ENCODE measurements at regions not wholly inside any gene's neighbourhood (a gene's known extent, or its start where the extent isn't known, plus 50 kb on each side); places are given as distances from the start of the nearest gene placed in this dataset.

GRCh38 chrX:30153881-30154260 lies 61.5 kb upstream of the MAGEB2 start (continued):
- TF ChIP-seq ZNF713 (CRISPR knock-in tag; IDR thresholded peaks at IDR 0.05), result no peak

- Histone ChIP-seq H3K4me3 (replicated peaks in 1 of 3; ENCODE audit: insufficient read depth in 1 of 3, low read depth in 2 of 3, low read length in 3 of 3) (no peak overlapping the region), H3K4me2 (ENCODE audit: low read depth, low read length) (no peak overlapping the region), H3K9me3 (ENCODE audit: low read length) (no peaks in the 10 kb centered on the region), H3K4me1 (ENCODE audit: insufficient read depth, low read length) (no peaks in the 10 kb centered on the region), H2AFZ (ENCODE audit: low read length) (no peak overlapping the region), H3K27me3 (ENCODE audit: control insufficient read depth in 1 of 2, insufficient read depth in 2 of 2, low read length in 2 of 2) (no peaks in the 10 kb centered on the region), H4K20me1 (ENCODE audit: insufficient read depth, low read length) (no peaks in the 10 kb centered on the region), H3K9ac (ENCODE audit: insufficient read depth, low read depth, low read length) (no peak overlapping the region), H3K36me3 (replicated peaks in 1 of 2; ENCODE audit: control insufficient read depth in 1 of 2, insufficient read depth in 2 of 2, low read length in 2 of 2) (no peaks in the 10 kb centered on the region), H3K79me2 (ENCODE audit: insufficient read depth, low read length) (no peaks in the 10 kb centered on the region), H3K27ac (ENCODE audit: extremely low read length, insufficient read depth, low read length) (no peak overlapping the region)
- CTCF ChIA-PET (ENCODE audit: low intra/inter-chr PET ratio, low total read pairs), result no interaction called here
- POLR2A ChIA-PET, result no interaction called here
- no peak for FAIRE-seq
- in situ Hi-C loops (cut with HindIII; ENCODE audit: extremely low pct_ligation_motif_present, low pct_unique_long_range_greater_than_20kb) (no loop called here), intact Hi-C loops (cut with micrococcal nuclease; ENCODE audit: unreplicated experiment) (no loop called here)
- WGBS (ENCODE audit: low lambda C conversion rate), result 0% methylated on average over 2 of the region's 2 CpGs
- no TSS peak for BruUV-seq (replicated peaks)
- TF ChIP-seq MAFK (conservative IDR thresholded peaks at IDR 0.05 in 1 of 2, IDR thresholded peaks at IDR 0.05 in 1 of 2; ENCODE audit: low read length in 2 of 2), result peak; percentile 10 to 58; a peak in 2 of 4 replicates
- no peak for TF ChIP-seq BCL6 (CRISPR knock-in tag; IDR thresholded peaks at IDR 0.05)
- ATAC-seq, result no peak
- DNase-seq (ENCODE audit: low spot score), result no peak
Measured at GRCh38 chrX:30156009-30156408, 59.4 kb upstream of the MAGEB2 start.

GRCh38 chrX:30156880-30157560 lies 58.3 kb upstream of the MAGEB2 start:
- DNase-seq (ENCODE audit: low spot score) (no peak), FAIRE-seq (no peak), ATAC-seq (no peak)
- H3K9ac ChIP-seq (ENCODE audit: insufficient read depth, low read depth, low read length), result no peak overlapping the region
- H3K36me3 ChIP-seq (replicated peaks in 1 of 2; ENCODE audit: control insufficient read depth in 1 of 2, insufficient read depth in 2 of 2, low read length in 2 of 2), result no peaks in the 10 kb centered on the region
- H3K27me3 ChIP-seq (ENCODE audit: control insufficient read depth in 1 of 2, insufficient read depth in 2 of 2, low read length in 2 of 2), result no peaks in the 10 kb centered on the region
- POLR2A ChIA-PET, result no interaction called here
- no peak overlapping the region for H3K4me3 ChIP-seq (replicated peaks in 1 of 3; ENCODE audit: insufficient read depth in 1 of 3, low read depth in 2 of 3, low read length in 3 of 3)
- H4K20me1 ChIP-seq (ENCODE audit: insufficient read depth, low read length), result no peaks in the 10 kb centered on the region
- no peaks in the 10 kb centered on the region for H3K79me2 ChIP-seq (ENCODE audit: insufficient read depth, low read length)
- intact Hi-C loops (cut with micrococcal nuclease; ENCODE audit: unreplicated experiment), result no loop called here
- 4% methylated on average over 4 of the region's 4 CpGs for WGBS (ENCODE audit: low lambda C conversion rate)
- no peak overlapping the region for H3K4me2 ChIP-seq (ENCODE audit: low read depth, low read length)
- CTCF ChIA-PET (ENCODE audit: low intra/inter-chr PET ratio, low total read pairs), result no interaction called here
- no peak overlapping the region for H2AFZ ChIP-seq (ENCODE audit: low read length)
- H3K9me3 ChIP-seq (ENCODE audit: low read length), result no peaks in the 10 kb centered on the region
- in situ Hi-C loops (cut with HindIII; ENCODE audit: extremely low pct_ligation_motif_present, low pct_unique_long_range_greater_than_20kb), result no loop called here
- no peaks in the 10 kb centered on the region for H3K4me1 ChIP-seq (ENCODE audit: insufficient read depth, low read length)
- no TSS peak for BruUV-seq (replicated peaks)
- H3K27ac ChIP-seq (ENCODE audit: extremely low read length, insufficient read depth, low read length), result no peak overlapping the region
- no peak for TF ChIP-seq U2AF1 (optimal IDR thresholded peaks at IDR 0.05; ENCODE audit: low read depth, low read length)
- no peak for TF ChIP-seq ZNF337 (CRISPR knock-in tag; IDR thresholded peaks at IDR 0.05; ENCODE audit: borderline replicate concordance, low read depth)
- TF ChIP-seq GPBP1L1 (CRISPR knock-in tag; IDR thresholded peaks at IDR 0.05), result no peak
- no peak for TF ChIP-seq FOXC1 (CRISPR knock-in tag; IDR thresholded peaks at IDR 0.05; ENCODE audit: borderline replicate concordance)
- TF ChIP-seq ZBTB8A (CRISPR knock-in tag; IDR thresholded peaks at IDR 0.05; ENCODE audit: borderline replicate concordance, low read depth), result no peak
- no peak for TF ChIP-seq ZNF558 (CRISPR knock-in tag; IDR thresholded peaks at IDR 0.05; ENCODE audit: borderline replicate concordance)
- no peak for TF ChIP-seq RAD51 (IDR thresholded peaks at IDR 0.05; ENCODE audit: borderline replicate concordance)
- TF ChIP-seq ZNF740 (CRISPR knock-in tag; IDR thresholded peaks at IDR 0.05), result no peak
- TF ChIP-seq ZSCAN5A (CRISPR knock-in tag; IDR thresholded peaks at IDR 0.05; ENCODE audit: borderline replicate concordance), result no peak
- TF ChIP-seq ZNF607 (CRISPR knock-in tag; IDR thresholded peaks at IDR 0.05; ENCODE audit: borderline replicate concordance), result no peak
- TF ChIP-seq ZNF235 (CRISPR knock-in tag; IDR thresholded peaks at IDR 0.05; ENCODE audit: borderline replicate concordance), result no peak

All from HepG2 (cell line).